Astrocyte (in vitro differentiated cells and primary cell): ENCODE measurements at regions not wholly inside any gene's neighbourhood (a gene's known extent, or its start where the extent isn't known, plus 50 kb on each side); places are given as distances from the start of the nearest gene placed in this dataset.
"Not testable (repeated sequence)": the region's sequence is repeated elsewhere in the genome, so short reads cannot be mapped to it uniquely, and the experiment has no call there.

Experiments
- EZH2 ChIP-seq: IDR thresholded peaks from 2 replicates; pipeline ENCODE4 v1.6.1; 2012; ENCODE audit warnings: mild to moderate bottlenecking, low read length, inconsistent platforms; ENCODE audit not compliant: insufficient read depth
- TF ChIP-seq, protein P1 (sequence below): IDR thresholded peaks from 2 replicates; pipeline ENCODE4 v1.5.1; 2011; ENCODE audit warnings: low read depth, mild to moderate bottlenecking, inconsistent platforms, low read length, moderate library complexity; ENCODE audit not compliant: insufficient read depth

DNA sequence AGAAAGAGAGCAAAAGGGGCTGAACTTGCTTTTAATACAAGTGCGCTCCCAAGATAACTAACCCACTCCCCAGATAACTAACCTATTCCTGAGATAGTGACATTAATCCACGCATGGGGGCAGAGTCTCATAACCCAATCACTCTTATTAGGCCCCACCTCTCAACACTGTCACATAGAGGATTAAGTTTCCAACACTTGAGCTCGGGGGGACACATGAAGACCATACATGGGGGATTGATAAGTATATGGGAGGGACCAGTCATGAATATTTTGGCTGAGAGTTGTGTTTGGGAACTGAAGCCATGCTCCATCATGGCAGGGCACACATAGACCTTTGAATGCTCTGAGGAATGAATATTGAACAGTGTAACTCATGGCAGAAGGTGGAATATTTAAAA lies 4217.3 kb upstream of the OR11H1 start:
- TF ChIP-seq, protein P1, sequence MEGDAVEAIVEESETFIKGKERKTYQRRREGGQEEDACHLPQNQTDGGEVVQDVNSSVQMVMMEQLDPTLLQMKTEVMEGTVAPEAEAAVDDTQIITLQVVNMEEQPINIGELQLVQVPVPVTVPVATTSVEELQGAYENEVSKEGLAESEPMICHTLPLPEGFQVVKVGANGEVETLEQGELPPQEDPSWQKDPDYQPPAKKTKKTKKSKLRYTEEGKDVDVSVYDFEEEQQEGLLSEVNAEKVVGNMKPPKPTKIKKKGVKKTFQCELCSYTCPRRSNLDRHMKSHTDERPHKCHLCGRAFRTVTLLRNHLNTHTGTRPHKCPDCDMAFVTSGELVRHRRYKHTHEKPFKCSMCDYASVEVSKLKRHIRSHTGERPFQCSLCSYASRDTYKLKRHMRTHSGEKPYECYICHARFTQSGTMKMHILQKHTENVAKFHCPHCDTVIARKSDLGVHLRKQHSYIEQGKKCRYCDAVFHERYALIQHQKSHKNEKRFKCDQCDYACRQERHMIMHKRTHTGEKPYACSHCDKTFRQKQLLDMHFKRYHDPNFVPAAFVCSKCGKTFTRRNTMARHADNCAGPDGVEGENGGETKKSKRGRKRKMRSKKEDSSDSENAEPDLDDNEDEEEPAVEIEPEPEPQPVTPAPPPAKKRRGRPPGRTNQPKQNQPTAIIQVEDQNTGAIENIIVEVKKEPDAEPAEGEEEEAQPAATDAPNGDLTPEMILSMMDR = not testable (repeated sequence)
- TF ChIP-seq EZH2 = not testable (repeated sequence)
